ENCODE measurements at regions not wholly inside any gene's neighbourhood (a gene's known extent, or its start where the extent isn't known, plus 50 kb on each side); places are given as distances from the start of the nearest gene placed in this dataset.

DNA sequence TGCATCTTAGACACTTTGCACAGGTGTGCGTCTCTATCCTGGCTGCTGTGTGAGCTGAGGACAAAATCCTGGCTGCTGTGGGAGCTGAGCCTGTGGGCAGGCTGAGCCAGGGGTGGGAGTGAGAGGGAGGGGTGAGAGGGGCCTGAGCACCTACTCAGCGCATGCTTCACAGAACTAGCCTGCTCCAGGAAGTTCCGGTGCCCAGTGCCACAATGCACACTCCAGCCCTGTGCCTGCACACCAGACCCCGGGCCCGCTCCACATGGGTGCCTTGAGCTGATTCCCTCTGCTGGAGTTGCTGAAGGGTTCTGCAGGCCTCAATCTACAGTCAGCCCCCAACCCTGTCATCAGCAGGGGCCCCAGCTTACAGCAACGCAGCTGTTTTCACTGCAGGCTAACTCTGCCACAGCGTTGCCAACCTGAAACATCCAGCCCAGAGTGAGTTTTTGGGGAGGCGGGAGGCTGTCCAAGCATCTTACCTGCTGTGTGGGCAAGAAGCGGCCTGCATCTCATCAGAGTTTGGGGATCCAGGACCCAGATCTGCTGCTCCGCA is 1377.9 kb downstream of the TBC1D22A start:
- DNase-seq, result no peak

DNA sequence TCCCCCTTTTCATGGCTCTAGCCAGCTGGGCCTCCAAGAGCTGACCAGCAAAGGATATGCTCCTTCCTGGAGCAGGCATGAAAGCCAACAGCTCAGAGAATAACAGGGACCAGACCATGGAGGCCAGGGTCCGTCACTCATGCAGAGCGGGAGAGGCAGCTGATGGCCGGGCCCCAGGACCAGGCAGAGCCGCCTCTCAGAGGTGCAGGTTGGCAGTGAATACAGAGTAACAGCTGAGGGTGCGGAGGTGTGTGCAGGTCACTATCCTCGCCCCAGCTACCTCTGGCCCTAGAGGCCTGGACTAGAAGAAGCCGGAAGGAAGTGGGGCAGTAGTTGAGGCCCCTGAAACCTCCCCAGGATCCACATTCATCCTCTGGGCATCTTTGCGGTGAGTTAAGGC is 1377.3 kb downstream of the TBC1D22A start:
- no peak for DNase-seq

DNA sequence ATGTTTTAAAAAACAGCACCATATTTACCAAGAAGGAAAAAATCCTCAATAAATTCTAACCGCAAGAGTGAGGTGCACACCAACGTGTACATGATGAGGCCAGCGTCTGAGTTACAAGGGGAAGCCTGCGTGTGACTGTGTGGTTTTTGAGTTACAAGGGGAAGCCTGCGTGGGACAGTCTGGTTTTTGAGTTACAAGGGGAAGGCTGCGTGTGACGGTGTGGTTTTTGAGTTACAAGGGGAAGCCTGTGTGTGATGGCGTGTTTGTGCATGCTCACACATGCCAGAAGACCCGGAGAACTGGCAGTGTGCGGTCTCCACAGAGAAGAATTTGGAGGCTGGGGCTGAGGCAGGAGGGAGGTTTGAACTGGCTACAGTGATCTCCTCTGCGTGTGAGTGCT is 1376.4 kb downstream of the TBC1D22A start:
- DNase-seq, result no peak

DNA sequence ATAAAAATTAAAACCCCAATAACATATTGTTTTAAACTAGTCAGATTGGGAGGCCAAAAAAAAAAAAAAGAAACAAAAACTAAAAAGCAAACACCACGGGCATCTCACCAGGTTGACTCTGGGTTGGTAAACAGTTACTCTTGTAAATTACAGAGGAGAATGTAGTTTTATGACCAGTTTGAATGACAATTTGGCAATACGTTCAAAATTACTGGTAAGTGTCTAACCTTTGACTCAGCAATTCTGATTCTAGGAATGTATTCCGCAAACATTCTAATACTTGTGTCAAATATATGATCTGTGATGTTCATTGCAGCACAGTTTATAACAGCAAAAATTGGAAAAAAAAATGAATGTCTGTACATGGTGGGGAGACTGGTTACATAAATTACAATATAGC is 1376.0 kb downstream of the TBC1D22A start:
- DNase-seq, result no peak

DNA sequence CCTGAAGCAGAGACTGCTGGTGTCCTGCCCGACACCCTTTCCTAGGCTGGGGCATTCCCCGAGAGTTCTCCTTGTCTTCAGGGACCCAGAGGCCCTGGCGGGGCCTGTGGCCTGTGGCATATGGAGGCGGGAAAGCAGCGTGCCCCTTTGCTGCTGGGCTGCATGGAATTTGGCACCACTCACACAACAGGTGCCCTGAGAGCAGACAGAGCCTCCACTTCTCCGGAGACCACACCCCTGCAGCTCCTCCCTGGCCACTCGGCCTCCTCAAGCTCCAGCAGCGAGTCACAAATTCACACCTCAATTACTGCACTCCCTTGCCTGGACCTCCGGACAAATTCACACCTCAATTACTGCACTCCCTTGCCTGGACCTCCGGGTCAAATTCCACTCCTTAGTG is 1375.2 kb downstream of the TBC1D22A start:
- no peak for DNase-seq

DNA sequence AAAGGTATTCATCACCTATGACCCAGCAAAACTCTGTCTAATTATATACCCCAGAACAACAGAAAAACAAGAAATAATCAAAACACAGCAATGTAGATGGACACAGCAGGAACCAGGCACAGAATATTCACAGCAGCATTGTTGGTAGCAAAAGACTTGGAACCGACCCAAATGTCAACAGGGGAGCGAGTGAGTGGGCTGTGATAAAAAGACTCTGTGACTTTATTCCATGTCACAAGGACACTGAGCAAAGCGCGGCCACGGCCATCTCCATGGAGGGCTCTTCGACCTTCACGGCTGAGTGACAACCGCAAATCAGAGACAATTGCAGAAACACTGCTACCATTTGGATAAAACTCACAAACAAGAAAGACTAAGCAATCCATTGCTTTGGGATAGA is 1373.1 kb downstream of the TBC1D22A start:
- no peak for DNase-seq

DNA sequence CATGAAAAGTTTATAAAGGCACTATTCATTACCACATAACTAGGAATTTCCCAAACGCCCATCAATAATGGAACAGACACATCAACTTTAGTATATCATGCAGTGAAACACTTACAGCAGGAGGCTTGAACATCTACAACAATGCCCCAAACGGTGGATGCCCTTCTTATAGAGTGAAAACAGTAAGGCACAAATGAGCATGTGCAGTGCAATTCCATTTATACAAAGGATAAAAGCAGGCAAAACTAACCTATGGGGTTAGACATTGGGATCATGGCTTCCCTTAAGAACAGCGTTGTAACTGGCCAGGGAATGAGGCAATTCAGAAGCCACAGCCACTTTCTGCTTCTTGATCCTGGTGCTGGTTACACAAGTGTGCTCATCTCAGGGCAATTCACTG is 1363.0 kb downstream of the TBC1D22A start:
- DNase-seq, result no peak

DNA sequence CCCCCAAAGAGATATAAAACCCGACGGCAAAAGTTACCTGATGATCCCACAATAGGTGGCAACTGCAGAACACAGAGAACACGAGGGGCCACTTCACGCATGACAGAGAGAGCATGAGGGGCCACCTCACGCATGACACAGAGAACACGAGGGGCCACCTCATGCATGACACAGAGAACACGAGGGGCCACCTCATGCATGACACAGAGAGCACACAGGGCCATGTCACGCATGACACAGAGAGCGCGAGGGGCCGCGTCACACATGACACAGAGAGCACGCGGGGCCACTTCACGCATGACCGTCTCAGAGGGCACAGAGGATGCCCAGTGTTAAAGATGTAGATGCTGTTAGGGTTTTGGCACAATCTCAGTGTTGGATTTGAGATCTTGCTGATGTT is 1359.5 kb downstream of the TBC1D22A start:
- no peak for DNase-seq

DNA sequence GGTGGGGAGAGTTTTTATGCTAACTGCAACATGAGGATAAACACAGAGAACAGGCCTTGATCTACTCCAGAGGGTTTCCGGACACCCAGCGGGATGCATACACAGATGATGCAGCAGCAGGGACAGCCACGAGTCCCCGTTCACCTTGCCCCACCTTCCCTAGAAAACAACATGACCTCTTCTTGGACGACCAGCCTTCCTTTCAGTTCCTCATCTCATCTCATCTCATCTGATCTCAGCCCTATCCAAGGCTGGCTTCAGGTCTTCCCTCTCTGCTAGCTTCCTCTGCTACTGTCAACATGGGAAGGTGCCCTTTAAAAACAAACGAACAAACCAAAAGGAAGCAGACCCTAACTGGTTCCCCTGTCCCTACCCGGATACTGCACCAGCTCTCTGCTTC is 1356.2 kb downstream of the TBC1D22A start:
- no peak for DNase-seq

DNA sequence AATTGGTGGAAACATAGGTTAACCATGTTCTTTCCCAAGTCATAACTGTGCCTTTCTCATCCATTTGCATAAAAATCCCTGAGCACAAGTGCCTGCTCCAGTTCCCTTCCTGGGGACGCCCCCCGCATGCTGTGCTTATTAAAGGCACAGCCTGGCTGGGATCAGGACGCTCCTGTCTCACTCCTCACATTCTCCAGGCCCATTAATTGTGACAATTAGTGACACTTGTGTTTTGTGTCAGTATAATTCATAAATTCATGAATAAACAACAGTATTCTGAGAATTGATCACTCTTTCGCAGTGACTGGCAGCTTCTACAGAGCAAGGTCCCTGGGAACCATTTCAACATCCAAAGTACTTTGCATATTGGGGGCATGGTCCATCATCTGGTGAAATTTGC is 1354.4 kb downstream of the TBC1D22A start:
- DNase-seq, result no peak

DNA sequence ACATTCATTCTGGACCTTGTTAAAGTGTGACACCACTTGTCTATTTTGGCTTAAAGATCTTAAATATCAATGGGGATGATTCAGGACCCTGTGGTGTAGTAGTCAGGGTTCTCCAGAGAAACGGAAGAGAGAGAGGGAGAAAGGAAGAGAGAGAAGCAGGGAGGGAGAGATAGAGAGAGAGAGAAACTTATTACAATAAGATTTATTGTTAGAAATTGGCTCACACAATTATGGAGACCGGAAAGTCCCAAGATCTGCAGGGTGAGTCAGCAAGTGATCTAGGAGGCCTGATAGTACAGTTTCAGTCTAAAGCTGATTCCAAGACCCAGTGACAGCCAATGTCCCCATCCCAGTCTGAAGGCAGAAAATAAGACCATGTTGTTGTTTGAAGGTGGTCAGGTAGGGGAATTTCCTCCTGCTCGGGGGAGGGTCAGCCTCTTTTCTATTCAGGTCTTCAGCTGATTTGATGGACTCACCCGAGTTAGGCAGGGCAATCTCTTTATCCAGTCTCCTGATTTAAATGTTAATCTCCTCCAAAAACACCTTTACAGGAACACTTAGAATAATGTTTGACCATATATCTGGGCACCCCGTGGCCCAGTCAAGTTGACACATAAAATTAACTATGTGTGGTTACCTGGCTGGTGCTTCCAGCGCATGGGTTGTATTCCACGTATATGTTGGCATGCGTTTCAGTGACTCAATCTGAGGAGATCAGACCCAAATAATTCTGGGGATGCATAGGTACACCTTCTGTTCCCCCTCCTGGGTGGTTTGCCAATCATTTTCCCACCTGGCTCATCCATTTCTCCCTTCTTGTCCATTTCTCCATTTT is 1350.5 kb downstream of the TBC1D22A start:
- DNase-seq, result no peak

DNA sequence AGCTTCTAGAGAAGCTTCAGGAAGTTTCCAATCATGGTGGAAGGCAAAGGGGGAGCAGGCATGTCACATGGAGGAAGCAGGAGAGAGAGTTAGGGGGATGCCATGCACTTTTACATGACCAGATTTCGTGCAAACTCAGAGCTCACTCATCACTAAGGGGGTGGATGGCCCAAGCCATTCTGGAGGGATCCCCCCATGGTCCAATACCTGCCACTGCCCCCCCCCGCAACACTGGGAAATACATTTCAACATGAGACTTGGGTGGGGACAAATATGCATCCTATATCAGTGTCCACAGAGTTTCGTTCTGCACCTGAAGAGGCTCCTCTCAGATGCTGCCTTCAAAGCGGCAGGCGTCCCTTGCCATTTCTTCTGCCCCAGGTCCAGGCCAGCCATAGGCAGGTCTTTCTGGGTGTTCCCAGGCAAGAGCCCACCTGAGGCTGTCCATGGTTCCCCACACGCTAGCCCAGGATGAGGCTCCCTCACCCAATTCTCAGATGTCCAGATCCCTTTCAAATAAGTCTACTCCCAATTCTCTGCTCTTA is 1344.3 kb downstream of the TBC1D22A start:
- no peak for DNase-seq

DNA sequence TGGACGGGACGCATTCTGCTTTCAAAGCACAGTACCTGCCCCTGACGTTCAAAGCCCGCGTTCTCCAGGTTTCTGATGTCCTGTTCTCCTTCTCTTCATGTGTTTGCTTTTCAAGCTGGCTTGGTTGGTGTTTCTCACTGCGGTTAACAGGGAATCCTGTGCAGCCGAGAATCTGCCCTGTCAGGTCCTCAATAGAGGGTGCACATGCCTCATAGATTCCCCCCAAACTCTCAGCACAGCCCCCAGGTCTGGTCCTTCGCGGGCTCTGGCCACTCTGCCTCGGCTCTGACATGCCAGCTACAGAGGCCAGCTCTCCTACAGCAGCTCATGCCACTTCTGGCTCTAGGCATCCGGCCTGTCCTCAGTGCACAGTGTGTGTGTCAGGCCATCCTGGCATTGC is 1343.8 kb downstream of the TBC1D22A start:
- DNase-seq, result no peak

DNA sequence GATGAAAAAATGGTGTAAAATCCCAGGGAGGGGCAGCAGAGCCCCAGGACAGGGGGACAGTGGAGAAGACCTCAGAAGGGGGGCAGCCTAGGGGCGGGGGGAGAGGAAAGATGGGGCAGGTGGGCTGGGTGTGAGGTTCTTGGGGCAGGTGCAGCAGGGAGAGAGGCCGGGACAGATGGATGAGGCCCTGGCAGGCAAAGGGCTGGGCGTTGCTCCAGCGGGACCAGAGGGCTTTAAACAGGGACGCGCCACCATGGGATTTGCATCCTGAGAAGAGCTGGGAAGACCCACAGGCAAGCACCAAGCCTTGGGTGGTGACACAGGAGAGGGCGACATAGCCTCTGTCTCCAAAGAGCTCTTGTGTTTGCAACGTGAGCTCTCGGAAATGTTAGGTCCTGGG is 1342.8 kb downstream of the TBC1D22A start:
- peak in 1 of 2 experiments; percentile 31 for DNase-seq

DNA sequence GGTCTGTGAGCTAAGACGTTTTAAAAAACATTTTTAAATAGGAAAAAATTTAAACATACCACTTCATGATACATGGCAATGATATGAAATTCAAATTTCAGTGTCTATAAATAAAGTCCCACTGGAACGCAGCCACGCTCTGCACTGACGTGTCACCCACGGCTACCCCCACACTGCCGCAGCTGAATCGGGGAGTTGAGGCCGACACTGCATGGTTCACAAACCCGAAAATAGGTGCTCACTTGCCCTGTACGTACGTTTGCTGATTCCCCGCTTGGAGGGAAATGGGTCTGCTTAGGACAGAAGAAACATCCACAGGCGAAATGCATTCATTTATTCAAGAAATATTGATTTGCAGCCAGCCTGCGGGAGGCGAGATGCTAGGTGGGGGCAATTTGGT is 1342.3 kb downstream of the TBC1D22A start:
- no peak for DNase-seq

DNA sequence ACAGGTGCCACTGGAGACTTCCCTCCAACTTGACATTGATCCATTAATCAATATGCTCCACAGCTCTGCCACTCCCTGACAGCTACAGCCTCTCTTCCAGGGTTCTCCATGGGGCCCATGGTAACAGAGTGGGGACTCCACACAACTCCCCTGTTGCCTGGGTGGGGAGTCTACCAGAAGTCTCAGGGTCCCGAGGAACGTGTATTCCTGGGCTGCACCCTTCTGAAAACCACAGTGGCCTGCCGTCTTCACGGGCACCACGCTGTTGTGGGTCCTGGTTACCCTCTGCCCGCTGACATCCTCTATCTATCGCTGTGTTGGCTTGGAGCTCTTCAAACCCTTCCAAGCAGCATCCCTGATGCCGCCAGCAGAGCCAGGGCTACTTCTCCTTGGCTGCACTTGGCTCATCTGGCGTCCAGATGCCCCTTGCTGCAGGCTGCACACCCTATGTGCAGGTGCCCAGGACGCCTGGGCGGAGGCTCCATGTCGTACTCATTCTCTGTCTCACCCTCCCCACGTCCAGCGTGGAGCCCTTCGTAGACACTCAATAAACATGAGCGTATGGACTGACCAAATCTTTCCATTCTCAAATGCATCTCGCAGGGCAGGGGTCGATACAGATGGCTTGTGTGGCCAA is 1341.8 kb downstream of the TBC1D22A start:
- DNase-seq, result no peak

DNA sequence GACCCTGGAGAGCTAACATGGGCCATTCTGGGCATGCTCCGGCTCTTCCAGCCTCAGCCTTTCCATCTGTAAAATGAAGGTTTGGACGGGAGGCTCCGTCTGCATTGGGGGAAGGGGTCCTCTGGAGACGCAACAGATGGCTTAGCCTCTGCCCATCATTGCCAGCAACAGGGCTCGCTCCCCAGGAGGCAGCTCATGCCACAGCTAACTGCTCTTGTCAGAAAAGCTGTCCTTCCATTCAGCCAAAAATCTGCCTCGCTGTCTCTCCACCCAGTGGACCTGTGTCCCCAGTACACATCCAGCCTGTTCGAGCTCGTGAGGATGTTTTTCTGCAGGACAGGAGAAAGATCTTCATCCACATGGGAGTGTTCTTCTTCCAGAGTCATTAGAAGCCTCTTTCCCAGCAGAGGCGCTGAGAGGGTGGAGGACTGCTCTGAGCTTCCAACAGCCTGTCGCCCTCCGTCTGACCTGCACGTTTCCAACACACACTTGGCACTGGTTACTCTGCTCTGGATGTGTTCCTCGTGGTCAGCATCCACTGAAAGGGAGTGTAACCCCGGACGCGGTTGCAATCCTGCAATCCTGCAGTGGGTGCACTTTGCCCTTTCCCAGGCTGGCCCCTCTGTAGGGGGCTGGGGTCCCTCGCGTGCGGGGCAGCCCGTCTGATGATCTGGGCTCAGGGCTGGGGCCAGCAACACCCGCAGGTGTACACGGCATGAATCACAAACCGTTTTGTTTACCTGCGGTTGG is 1340.9 kb downstream of the TBC1D22A start:
- no peak for DNase-seq

DNA sequence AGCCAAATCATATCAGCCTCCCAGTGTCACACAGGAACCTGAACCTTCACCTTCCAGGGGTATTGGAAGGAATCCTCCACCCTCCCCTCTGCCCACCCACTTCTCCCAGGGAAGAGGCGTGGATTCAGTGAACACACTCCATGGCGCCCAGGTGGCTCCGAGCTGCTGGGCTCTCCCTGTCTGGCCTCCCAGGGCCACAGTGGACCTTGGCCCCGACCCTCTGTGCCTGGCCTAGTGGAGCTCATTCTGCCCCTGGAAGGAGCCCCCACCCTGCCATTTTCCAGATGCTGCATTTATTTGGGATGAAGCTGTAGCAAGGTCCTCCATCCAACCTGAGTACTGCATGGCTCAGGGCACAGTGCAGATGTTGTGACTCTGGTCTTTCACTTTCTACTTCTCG is 1340.1 kb downstream of the TBC1D22A start:
- no peak for DNase-seq

DNA sequence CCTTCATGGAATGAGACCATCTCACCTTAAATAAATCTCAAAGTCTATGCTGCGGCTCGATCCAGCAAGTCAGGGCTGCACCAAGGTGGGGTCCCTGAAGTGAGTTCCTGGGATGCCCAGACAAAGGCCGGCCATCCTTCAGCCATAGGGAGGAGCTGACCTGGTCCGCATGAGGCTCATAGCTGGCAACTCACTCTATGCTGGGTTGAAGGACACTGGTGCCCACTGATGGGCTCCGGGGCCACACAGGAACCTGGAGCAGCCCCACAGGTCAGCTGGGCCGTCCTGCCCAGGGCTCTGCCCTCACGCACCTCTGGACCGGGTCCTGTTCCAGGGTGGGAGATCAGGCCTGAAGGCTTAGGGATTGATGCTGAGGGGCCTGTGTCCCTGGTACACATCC is 1339.3 kb downstream of the TBC1D22A start:
- DNase-seq, result no peak

DNA sequence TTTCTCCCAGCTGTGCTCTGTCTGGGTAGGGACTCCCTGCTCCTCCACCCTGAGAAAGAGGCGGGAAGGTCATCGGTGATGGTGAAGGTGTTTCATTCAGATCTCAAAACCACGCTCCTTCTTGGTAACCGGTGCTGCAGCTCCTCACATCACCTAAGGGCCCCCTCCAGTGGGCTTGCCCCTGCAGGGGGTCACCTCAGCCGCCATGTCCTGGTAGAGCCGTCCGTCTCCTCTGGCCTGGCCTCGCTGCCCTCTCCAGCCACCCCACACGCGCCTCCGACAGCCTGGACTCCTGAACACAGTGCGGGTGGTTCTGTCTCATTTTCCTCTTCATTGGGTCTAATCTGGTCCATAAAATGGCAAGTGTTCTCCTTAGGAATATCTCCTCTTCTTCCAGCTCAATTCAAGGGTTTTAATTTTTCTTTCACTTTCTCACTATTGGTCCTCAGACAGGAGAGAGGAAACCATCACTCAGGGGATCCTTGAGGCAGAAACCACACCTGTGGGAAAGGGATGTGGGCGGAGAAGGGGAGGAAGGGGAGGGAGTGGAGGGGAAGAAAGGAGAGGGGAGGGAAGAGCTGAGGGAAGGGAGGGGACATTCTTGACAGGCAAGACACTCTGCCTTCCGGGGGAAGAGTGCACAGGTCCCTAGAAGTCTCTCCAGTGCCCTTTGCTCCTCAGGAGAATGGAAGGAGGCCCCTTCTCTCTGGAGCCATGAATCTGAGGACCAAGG is 1338.4 kb downstream of the TBC1D22A start:
- no peak for DNase-seq

DNA sequence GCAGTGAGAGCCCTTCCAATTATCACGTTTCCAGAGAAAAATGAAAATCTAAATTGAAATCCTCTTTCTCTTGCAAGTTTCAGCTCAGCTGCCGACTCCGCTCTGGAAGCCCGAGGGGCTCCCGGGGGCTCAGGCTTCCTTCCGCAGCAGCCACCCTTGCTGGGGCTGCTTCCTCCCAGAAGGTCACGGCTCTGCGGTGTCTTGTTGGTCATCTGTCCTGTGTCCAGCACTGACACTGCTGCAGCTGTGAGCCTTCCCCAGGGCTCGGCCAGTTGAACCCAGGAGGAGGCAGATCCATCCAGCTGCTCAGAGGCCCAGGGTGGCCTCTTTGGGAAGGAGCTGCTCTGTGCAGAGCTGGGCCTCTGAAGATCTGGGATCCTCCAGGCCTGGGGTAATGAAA is 1337.2 kb downstream of the TBC1D22A start:
- no peak for DNase-seq

DNA sequence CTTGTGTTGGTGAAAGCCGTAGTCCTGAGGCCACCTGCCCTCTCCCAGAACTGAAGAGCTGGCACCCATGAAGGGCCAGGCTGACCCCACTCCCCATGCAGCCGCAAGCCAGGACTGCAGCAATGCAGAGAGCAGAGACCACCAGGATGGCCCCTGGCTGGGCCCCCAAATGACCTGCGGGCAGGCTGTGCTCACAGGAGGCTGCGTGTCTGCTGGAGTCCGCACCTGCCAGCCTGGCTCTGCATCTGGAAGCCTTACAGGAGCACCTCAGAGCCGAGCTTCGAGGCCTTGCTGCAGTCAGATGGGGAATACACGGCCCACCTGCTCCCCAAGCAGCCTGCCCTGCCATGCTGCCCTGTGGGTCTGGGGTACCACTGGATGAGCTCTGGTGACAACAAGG is 1336.8 kb downstream of the TBC1D22A start:
- DNase-seq, result no peak

DNA sequence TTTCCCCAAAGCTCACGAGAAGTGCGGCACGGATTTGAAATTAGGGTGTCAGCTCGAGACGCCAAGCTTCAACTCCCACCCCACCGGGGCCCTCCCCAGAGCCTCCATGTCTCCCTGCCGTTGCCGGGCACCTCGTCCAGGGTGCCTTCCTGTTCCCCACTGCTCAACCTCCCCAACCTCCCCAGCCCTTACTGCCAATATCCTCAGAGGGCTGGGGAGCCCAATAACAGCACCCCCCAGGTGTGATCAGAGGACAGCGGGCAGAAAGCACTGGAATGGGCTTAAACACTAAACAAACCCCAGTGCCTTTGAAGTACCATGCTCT is 1336.4 kb downstream of the TBC1D22A start:
- no peak for DNase-seq
